Progenitor cell of endocrine pancreas (in vitro differentiated cells): ENCODE measurements at regions not wholly inside any gene's neighbourhood (a gene's known extent, or its start where the extent isn't known, plus 50 kb on each side); places are given as distances from the start of the nearest gene placed in this dataset.

ENCODE experiments used
- DNase-seq: peaks from one replicate; pipeline ENCODE4 v3.0.0; 2021; ENCODE audit warnings: low spot score; ENCODE audit not compliant: unreplicated experiment
- H3K27ac Mint-ChIP-seq: 2 replicates; pipeline ENCODE4 v1.8.0; 2021; ENCODE audit warnings: mild to moderate bottlenecking, moderate library complexity, mixed read lengths
- H3K27me3 Mint-ChIP-seq: 2 replicates; pipeline ENCODE4 v1.8.0; 2021; ENCODE audit warnings: mixed read lengths
- H3K36me3 Mint-ChIP-seq: 2 replicates; pipeline ENCODE4 v1.8.0; 2022; ENCODE audit warnings: mixed read lengths; ENCODE audit not compliant: insufficient read depth
- H3K4me1 Mint-ChIP-seq: 2 replicates; pipeline ENCODE4 v1.8.0; 2021; ENCODE audit warnings: low read depth, mixed read lengths
- H3K4me3 Mint-ChIP-seq: 2 replicates; pipeline ENCODE4 v1.8.0; 2021; ENCODE audit warnings: low read depth, mild to moderate bottlenecking, moderate library complexity, mixed read lengths
- H3K9me3 Mint-ChIP-seq: 2 replicates; pipeline ENCODE4 v1.8.0; 2021; ENCODE audit warnings: low read depth, mixed read lengths
- TF ChIP-seq, protein P1 (sequence below): fragments of 200-600 bp; sonication (generic); IDR thresholded peaks from one replicate; pipeline ENCODE4 v1.5.0; 2021; ENCODE audit warnings: antibody characterized with exemption, mild to moderate bottlenecking; ENCODE audit not compliant: unreplicated experiment

GRCh38 chr18:34461266-34461665 is 236.6 kb upstream of the NOL4 start:
- peaks cover 3% of the 10 kb centered on the region for H3K9me3 Mint-ChIP-seq
- TF ChIP-seq, protein P1, sequence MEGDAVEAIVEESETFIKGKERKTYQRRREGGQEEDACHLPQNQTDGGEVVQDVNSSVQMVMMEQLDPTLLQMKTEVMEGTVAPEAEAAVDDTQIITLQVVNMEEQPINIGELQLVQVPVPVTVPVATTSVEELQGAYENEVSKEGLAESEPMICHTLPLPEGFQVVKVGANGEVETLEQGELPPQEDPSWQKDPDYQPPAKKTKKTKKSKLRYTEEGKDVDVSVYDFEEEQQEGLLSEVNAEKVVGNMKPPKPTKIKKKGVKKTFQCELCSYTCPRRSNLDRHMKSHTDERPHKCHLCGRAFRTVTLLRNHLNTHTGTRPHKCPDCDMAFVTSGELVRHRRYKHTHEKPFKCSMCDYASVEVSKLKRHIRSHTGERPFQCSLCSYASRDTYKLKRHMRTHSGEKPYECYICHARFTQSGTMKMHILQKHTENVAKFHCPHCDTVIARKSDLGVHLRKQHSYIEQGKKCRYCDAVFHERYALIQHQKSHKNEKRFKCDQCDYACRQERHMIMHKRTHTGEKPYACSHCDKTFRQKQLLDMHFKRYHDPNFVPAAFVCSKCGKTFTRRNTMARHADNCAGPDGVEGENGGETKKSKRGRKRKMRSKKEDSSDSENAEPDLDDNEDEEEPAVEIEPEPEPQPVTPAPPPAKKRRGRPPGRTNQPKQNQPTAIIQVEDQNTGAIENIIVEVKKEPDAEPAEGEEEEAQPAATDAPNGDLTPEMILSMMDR: no peak
- H3K27me3 Mint-ChIP-seq: no peaks in the 10 kb centered on the region
- H3K27ac Mint-ChIP-seq: no peak overlapping the region
- DNase-seq: no peak
- H3K4me1 Mint-ChIP-seq: no peaks in the 10 kb centered on the region
- no peaks in the 10 kb centered on the region for H3K36me3 Mint-ChIP-seq
- H3K4me3 Mint-ChIP-seq: no peak overlapping the region

GRCh38 chr18:34467058-34467457 is 242.3 kb upstream of the NOL4 start:
- no peaks in the 10 kb centered on the region for H3K36me3 Mint-ChIP-seq

DNA sequence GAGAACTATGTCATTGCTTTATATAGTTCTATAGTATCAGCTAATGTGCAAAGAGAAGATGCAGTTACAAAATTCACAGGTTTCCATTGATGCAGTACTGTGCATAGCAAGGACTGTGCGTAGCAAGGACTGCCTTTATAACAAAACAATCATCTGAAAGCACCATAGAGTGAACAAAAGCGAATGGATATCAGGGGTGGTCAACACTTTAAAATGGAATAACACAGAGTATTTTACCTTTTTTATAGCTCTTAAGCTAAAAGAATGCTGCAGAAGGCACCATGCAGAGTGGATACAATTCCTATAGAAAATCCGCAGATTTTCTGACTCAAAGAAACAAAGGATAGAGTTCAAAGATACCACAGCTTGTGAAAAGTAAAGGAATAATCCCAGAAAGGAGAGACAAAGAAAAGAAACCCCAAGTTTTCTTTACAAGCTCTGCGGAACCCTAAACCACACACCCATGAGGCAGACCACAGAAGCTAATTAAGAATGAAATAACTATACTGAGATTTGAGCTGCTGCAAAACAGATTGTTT is 229.9 kb upstream of the DTNA start:
- H3K27ac Mint-ChIP-seq: no peak overlapping the region
- H3K36me3 Mint-ChIP-seq: no peaks in the 10 kb centered on the region
- no peak for DNase-seq
- H3K9me3 Mint-ChIP-seq: no peaks in the 10 kb centered on the region
- TF ChIP-seq, protein P1: no peak
- peaks cover 10% of the 10 kb centered on the region for H3K4me1 Mint-ChIP-seq
- no peak overlapping the region for H3K4me3 Mint-ChIP-seq
- no peaks in the 10 kb centered on the region for H3K27me3 Mint-ChIP-seq

More at GRCh38 chr18:34467058-34467457, 242.3 kb upstream of the NOL4 start:
- H3K4me1 Mint-ChIP-seq: no peaks in the 10 kb centered on the region
- peaks cover 12% of the 10 kb centered on the region for H3K9me3 Mint-ChIP-seq
- TF ChIP-seq, protein P1: no peak
- H3K27ac Mint-ChIP-seq: no peak overlapping the region
- DNase-seq: no peak
- no peak overlapping the region for H3K4me3 Mint-ChIP-seq
- H3K27me3 Mint-ChIP-seq: no peaks in the 10 kb centered on the region

DNA sequence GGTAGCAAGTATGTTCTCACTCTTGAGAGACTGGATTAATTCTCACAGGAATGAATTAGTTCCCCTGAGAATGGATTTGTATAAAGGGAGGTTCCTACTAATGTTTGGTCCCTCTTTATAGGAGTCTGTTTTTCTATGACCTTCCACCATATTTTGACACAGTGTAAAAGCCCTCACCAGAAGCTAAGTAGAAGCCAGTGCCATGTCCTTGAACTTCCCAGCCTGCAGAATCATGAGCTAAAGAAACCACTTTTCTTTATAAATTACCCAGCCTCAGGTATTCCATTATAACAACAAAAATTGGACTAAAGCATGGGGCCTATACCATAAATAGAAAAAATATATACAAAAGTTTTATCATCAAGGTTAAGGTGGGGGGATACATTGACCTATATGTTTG is 227.9 kb upstream of the DTNA start:
- no peak overlapping the region for H3K4me3 Mint-ChIP-seq

DNA sequence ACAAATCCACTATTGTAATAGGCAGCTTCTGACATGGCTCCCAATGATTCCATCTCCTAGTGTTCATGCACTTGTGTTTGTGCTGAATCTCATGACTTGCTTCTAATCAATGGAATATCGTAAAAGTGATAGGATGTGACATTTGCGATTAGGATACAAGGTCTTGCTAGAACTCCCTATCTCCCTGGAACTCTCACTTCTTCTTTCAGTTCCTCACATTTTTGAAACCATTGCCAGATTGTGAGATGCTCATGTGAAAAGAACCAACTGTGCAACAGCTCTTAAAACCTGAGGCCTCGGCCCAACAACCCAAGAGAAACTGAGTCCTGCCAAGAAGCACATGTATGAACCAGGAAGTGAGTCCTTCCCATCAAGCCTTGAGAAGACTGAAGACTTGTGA is 226.9 kb upstream of the DTNA start:
- H3K36me3 Mint-ChIP-seq: no peaks in the 10 kb centered on the region
- DNase-seq: no peak
- H3K4me1 Mint-ChIP-seq: peaks cover 5% of the 10 kb centered on the region
- H3K9me3 Mint-ChIP-seq: no peaks in the 10 kb centered on the region
- no peak overlapping the region for H3K4me3 Mint-ChIP-seq
- no peak overlapping the region for H3K27ac Mint-ChIP-seq
- TF ChIP-seq, protein P1: no peak
- H3K27me3 Mint-ChIP-seq: no peaks in the 10 kb centered on the region

More for the DNA sequence above, 227.9 kb upstream of the DTNA start:
- H3K4me1 Mint-ChIP-seq: peaks cover 5% of the 10 kb centered on the region
- no peak overlapping the region for H3K27ac Mint-ChIP-seq
- DNase-seq: no peak
- TF ChIP-seq, protein P1: no peak
- no peaks in the 10 kb centered on the region for H3K36me3 Mint-ChIP-seq
- H3K27me3 Mint-ChIP-seq: no peaks in the 10 kb centered on the region
- H3K9me3 Mint-ChIP-seq: no peaks in the 10 kb centered on the region
